ENCODE measurements at regions not wholly inside any gene's neighbourhood (a gene's known extent, or its start where the extent isn't known, plus 50 kb on each side); places are given as distances from the start of the nearest gene placed in this dataset.

DNA sequence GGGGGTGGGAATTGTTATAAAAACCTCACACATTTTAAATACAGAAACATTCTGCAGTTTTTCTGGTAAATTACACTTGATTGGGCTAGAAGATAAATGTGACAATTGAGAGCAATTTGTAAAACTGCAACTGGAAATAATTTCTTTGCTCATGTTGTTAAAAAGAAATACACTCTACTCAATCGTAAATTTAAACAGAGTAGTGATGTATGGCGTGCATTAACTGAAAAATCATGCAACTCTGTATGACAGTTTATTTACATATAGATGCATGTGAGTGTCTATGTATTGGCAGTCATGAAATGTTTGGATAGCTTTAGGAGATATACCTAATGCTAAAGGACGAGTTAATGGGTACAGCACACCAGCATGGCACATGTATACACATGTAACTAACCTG, 554.9 kb downstream of the PRELID2 start:
- TF ChIP-seq, protein P1, sequence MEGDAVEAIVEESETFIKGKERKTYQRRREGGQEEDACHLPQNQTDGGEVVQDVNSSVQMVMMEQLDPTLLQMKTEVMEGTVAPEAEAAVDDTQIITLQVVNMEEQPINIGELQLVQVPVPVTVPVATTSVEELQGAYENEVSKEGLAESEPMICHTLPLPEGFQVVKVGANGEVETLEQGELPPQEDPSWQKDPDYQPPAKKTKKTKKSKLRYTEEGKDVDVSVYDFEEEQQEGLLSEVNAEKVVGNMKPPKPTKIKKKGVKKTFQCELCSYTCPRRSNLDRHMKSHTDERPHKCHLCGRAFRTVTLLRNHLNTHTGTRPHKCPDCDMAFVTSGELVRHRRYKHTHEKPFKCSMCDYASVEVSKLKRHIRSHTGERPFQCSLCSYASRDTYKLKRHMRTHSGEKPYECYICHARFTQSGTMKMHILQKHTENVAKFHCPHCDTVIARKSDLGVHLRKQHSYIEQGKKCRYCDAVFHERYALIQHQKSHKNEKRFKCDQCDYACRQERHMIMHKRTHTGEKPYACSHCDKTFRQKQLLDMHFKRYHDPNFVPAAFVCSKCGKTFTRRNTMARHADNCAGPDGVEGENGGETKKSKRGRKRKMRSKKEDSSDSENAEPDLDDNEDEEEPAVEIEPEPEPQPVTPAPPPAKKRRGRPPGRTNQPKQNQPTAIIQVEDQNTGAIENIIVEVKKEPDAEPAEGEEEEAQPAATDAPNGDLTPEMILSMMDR (conservative IDR thresholded peaks at IDR 0.05): no peak
- Mint-ChIP-seq H3K27me3 (ENCODE audit: low read depth) (no peaks in the 10 kb centered on the region), H3K4me1 (peaks cover 4% of the 10 kb centered on the region), H3K27ac (ENCODE audit: unreplicated experiment) (no peak overlapping the region), H3K9me3 (no peaks in the 10 kb centered on the region), H3K36me3 (ENCODE audit: low read depth) (no peaks in the 10 kb centered on the region), H3K4me3 (no peak overlapping the region)
- DNase-seq (ENCODE audit: low read depth, low spot score): no peak

DNA sequence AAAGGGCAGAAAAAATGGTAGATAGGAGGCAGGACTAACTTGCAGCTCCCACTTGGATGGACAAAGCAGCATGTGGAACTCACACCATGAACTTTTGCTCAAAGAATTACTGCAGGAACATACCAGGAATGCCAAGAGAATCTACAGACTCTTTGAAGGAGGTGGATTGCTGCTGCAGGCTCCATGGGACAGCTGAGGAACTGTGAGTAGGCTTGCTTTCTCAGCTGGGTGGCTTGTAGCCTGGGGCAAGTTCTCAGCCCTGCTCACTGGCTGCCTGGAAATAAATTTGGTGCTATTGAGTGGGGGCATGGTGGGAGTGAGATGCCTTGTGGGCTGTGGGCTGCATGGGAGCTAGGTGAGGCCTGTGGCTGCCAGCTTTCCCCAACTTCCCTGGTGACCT, 574.5 kb downstream of the PRELID2 start:
- Mint-ChIP-seq H3K27me3 (ENCODE audit: low read depth) (no peaks in the 10 kb centered on the region), H3K4me3 (no peak overlapping the region), H3K9me3 (peaks cover 19% of the 10 kb centered on the region), H3K36me3 (ENCODE audit: low read depth) (peaks cover 10% of the 10 kb centered on the region), H3K4me1 (no peaks in the 10 kb centered on the region), H3K27ac (ENCODE audit: unreplicated experiment) (no peak overlapping the region)
- DNase-seq (ENCODE audit: low read depth, low spot score): no peak
- TF ChIP-seq, protein P1 (conservative IDR thresholded peaks at IDR 0.05): no peak

DNA sequence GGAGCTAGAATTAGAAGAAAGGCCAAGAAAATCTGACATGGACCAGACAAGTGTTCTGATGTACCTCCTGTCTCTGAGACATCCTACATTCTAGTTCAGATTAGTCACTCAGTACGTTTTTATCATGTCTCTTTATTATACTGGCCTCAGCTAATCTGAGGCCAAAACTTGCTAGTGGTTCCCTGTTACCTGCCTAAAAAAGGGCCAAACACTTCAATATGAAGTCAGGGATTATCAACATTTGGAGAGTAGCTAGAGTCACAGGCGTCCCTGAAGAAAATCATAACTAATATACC, 587.4 kb downstream of the PRELID2 start:
- Mint-ChIP-seq H3K36me3 (ENCODE audit: low read depth) (peaks cover 3% of the 10 kb centered on the region), H3K4me3 (no peak overlapping the region), H3K4me1 (peaks cover 43% of the 10 kb centered on the region), H3K27me3 (ENCODE audit: low read depth) (no peaks in the 10 kb centered on the region), H3K9me3 (peaks cover 6% of the 10 kb centered on the region), H3K27ac (ENCODE audit: unreplicated experiment) (no peak overlapping the region)
- TF ChIP-seq, protein P1 (conservative IDR thresholded peaks at IDR 0.05): no peak
- no peak for DNase-seq (ENCODE audit: low read depth, low spot score)

DNA sequence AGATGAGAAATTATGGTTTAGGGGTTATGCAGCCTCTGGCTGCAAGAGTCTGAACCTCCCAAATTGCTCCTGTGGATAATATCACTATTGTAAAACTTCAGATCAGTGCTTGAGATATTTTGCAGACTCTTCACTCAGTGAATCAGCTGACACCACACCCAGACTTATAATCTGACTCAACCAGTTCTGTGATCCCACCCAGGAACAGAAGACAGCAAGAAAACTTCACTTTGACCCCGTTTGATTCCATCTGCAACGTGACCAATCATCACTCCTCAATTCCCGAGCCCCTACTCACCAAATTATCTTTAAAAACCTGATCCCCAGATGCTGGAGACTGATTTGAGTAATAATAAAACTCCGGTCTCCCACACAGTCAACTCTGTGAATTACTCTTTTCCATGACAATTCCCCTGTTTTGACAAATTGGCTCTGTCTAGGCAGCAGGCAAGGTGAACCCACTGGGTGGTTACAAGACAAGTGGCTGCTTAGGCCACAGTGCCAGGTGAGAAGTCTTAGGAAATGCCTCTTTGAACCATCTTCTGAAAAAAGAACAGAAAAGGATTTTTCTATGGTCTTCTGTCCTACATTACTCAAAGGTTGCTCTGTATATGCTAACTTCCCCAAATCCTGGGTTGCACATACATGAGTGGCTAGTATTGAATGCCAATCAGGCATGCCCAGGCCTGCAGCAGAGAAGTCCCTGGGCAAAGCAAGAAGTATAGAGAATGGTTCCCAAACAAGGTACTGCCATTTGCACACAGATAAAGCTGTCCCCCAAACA, 588.0 kb downstream of the PRELID2 start:
- H3K36me3 Mint-ChIP-seq (ENCODE audit: low read depth): peaks cover 3% of the 10 kb centered on the region
- H3K27ac Mint-ChIP-seq (ENCODE audit: unreplicated experiment): peak overlapping the region; percentile 45
- no peaks in the 10 kb centered on the region for H3K27me3 Mint-ChIP-seq (ENCODE audit: low read depth)
- TF ChIP-seq, protein P1 (conservative IDR thresholded peaks at IDR 0.05): no peak
- no peak for DNase-seq (ENCODE audit: low read depth, low spot score)
- no peak overlapping the region for H3K4me3 Mint-ChIP-seq
- peaks cover 6% of the 10 kb centered on the region for H3K9me3 Mint-ChIP-seq
- peaks cover 48% of the 10 kb centered on the region for H3K4me1 Mint-ChIP-seq

DNA sequence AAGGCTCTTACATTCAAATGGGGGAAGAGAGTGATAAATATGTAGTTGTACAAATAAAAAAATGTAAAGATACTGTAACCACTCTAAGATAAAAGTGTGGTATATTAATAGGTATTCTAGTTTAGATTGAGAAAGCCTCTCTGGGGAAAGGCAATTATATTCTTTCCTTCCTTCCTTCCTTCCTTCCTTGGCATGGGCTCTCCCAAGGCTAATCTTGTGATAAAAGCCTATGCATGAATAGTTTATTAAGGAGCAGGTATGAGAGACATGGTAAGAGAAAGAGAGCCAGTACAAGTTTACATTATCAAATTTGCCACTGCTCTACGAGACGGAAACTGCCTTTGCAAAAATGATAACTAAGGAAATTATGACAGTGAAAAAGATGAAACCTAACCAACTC, 588.8 kb downstream of the PRELID2 start:
- no peak for DNase-seq (ENCODE audit: low read depth, low spot score)
- TF ChIP-seq, protein P1 (conservative IDR thresholded peaks at IDR 0.05): no peak
- no peaks in the 10 kb centered on the region for H3K27me3 Mint-ChIP-seq (ENCODE audit: low read depth)
- H3K9me3 Mint-ChIP-seq: peaks cover under 1% of the 10 kb centered on the region
- H3K4me3 Mint-ChIP-seq: no peak overlapping the region
- peaks cover 3% of the 10 kb centered on the region for H3K36me3 Mint-ChIP-seq (ENCODE audit: low read depth)
- H3K27ac Mint-ChIP-seq (ENCODE audit: unreplicated experiment): no peak overlapping the region
- peaks cover 48% of the 10 kb centered on the region for H3K4me1 Mint-ChIP-seq
